ENCODE measurements at regions not wholly inside any gene's neighbourhood (a gene's known extent, or its start where the extent isn't known, plus 50 kb on each side); places are given as distances from the start of the nearest gene placed in this dataset.

DNA sequence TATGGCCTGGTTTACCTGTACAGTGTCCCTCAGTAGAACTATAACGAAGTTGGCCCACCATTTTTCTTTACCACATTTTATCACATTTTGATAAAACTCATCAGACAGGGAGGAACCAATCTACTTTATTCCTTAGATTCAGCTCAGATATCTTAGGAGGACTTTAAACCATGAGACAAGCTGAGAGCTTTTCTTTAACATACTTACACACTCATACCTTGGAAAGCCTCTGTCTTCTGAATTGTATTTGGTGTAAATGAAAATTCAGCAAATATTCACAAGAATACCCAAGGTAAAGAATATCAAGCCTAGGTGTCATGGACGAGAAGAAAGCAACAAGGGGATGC lies 313.2 kb downstream of the ENC1 start:
- no peak for TF ChIP-seq EP300 (IDR thresholded peaks at IDR 0.05)
- TF ChIP-seq, protein P1, sequence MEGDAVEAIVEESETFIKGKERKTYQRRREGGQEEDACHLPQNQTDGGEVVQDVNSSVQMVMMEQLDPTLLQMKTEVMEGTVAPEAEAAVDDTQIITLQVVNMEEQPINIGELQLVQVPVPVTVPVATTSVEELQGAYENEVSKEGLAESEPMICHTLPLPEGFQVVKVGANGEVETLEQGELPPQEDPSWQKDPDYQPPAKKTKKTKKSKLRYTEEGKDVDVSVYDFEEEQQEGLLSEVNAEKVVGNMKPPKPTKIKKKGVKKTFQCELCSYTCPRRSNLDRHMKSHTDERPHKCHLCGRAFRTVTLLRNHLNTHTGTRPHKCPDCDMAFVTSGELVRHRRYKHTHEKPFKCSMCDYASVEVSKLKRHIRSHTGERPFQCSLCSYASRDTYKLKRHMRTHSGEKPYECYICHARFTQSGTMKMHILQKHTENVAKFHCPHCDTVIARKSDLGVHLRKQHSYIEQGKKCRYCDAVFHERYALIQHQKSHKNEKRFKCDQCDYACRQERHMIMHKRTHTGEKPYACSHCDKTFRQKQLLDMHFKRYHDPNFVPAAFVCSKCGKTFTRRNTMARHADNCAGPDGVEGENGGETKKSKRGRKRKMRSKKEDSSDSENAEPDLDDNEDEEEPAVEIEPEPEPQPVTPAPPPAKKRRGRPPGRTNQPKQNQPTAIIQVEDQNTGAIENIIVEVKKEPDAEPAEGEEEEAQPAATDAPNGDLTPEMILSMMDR (IDR thresholded peaks at IDR 0.05) = no peak

Data from ovary (tissue), 3 donors.